PC-9 (cell line): ENCODE measurements at regions not wholly inside any gene's neighbourhood (a gene's known extent, or its start where the extent isn't known, plus 50 kb on each side); places are given as distances from the start of the nearest gene placed in this dataset.

Experiments used
- CTCF ChIP-seq: fragments of 200-600 bp; sonication (generic); conservative IDR thresholded peaks from 2 replicates; pipeline ENCODE4 v1.6.1; 2017; ENCODE audit warnings: mixed run types, antibody characterized with exemption, mild to moderate bottlenecking, moderate library complexity
- EZH2 ChIP-seq: fragments of 200-600 bp; sonication (generic); IDR thresholded peaks from 2 replicates; pipeline ENCODE4 v1.8.0; 2017; ENCODE audit warnings: antibody characterized with exemption, low read depth

GRCh38 chr6:12624142-12624837, 92.3 kb upstream of the PHACTR1 start:
- no peak for TF ChIP-seq CTCF
- no peak for TF ChIP-seq EZH2
